T-cell (primary cell): ENCODE measurements at regions not wholly inside any gene's neighbourhood (a gene's known extent, or its start where the extent isn't known, plus 50 kb on each side); places are given as distances from the start of the nearest gene placed in this dataset.
A peak's percentile ranks its signal among the peaks of the same experiment; 100 is the strongest.
"Not testable (repeated sequence)": the region's sequence is repeated elsewhere in the genome, so short reads cannot be mapped to it uniquely, and the experiment has no call there.

Experiments
- ATAC-seq, 4 experiments: fragments of 200-7000 bp in 3 of 4; fragments of 150-1000 bp in 1 of 4; cut with Tn5 transposase; replicated peaks in 1 of 4; 1 replicate in 3 of 4; 2 replicates in 1 of 4; pipeline ENCODE4 v1.10.0; 2021; ENCODE audit warnings: moderate library complexity in 3 of 4, mild to moderate bottlenecking in 2 of 4, moderate number of reproducible peaks in 1 of 4
- CTCF ChIA-PET, 2 donors: fragments of 300-600 bp; sonication (Branson Sonifier 250); formaldehyde crosslinking; loops; one replicate each; lab custom pipeline; 2022; ENCODE audit warnings: antibody characterized with exemption in 2 of 2; lab: Charles Lee
- POLR2A ChIA-PET, 2 donors: fragments of 300-600 bp; sonication (Branson Sonifier 250); formaldehyde crosslinking; loops; one replicate each; lab custom pipeline; 2022; ENCODE audit warnings: antibody characterized with exemption in 2 of 2; lab: Charles Lee
- DNase-seq, 35 experiments: peaks; one replicate each; pipeline versions ENCODE4 v3.0.0 to v3.0.0-alpha.2; 2013 to 2023
- H3K27ac ChIP-seq: one replicate; pipeline ENCODE4 v1.5.1; 2013; ENCODE audit warnings: low read length
- H3K27me3 ChIP-seq, 2 experiments: replicated peaks in 1 of 2; 1 replicate in 1 of 2; 2 replicates in 1 of 2; pipeline versions ENCODE4 v1.6.1 to v1.7.0; 2013; ENCODE audit warnings: low read length in 1 of 2, mixed read lengths in 1 of 2; ENCODE audit not compliant: control insufficient read depth in 2 of 2, insufficient read depth in 2 of 2; ENCODE audit errors: extremely low read depth in 1 of 2
- H3K36me3 ChIP-seq, 2 donors: 1 replicate in 1 of 2; 2 replicates in 1 of 2; pipeline versions ENCODE4 v1.6.1 to v1.7.0; 2013; ENCODE audit warnings: low read length in 1 of 2; ENCODE audit not compliant: control insufficient read depth in 2 of 2, insufficient read depth in 1 of 2; ENCODE audit errors: extremely low read depth in 1 of 2
- H3K4me1 ChIP-seq, 2 experiments: 1 replicate in 1 of 2; 2 replicates in 1 of 2; pipeline versions ENCODE4 v1.6.1 to v1.7.0; 2013; ENCODE audit warnings: low read length in 2 of 2, mixed read lengths in 1 of 2; ENCODE audit not compliant: insufficient read depth in 2 of 2, control insufficient read depth in 1 of 2; ENCODE audit errors: extremely low read depth in 1 of 2
- H3K4me3 ChIP-seq, 2 donors: 1 replicate in 1 of 2; 2 replicates in 1 of 2; pipeline versions ENCODE4 v1.5.1 to v1.7.0; 2013; ENCODE audit warnings: mild to moderate bottlenecking in 2 of 2, low read length in 1 of 2, moderate library complexity in 1 of 2; ENCODE audit not compliant: control insufficient read depth in 1 of 2; ENCODE audit errors: extremely low read depth in 1 of 2
- H3K9me3 ChIP-seq: 2 replicates; pipeline ENCODE4 v1.7.0; 2013
- H3K27ac Mint-ChIP-seq, 2 donors: one replicate each; pipeline ENCODE4 v1.8.0; 2020 to 2021; ENCODE audit warnings: mild to moderate bottlenecking in 2 of 2, mixed read lengths in 2 of 2
- H3K27me3 Mint-ChIP-seq, 2 donors: one replicate each; pipeline ENCODE4 v1.8.0; 2021 to 2022; ENCODE audit warnings: mixed read lengths in 2 of 2
- H3K36me3 Mint-ChIP-seq: one replicate; pipeline ENCODE4 v1.8.0; 2021; ENCODE audit warnings: mixed read lengths
- H3K4me1 Mint-ChIP-seq, 3 donors: one replicate each; pipeline ENCODE4 v1.8.0; 2020 to 2022; ENCODE audit warnings: mixed read lengths in 3 of 3, mild to moderate bottlenecking in 1 of 3
- H3K4me3 Mint-ChIP-seq, 3 donors: one replicate each; pipeline ENCODE4 v1.8.0; 2020 to 2022; ENCODE audit warnings: mild to moderate bottlenecking in 3 of 3, mixed read lengths in 3 of 3, moderate library complexity in 3 of 3
- H3K9me3 Mint-ChIP-seq, 3 donors: one replicate each; pipeline ENCODE4 v1.8.0; 2020 to 2022; ENCODE audit warnings: mixed read lengths in 3 of 3
- WGBS: methylation state at CpG from one replicate; pipeline ENCODE4 v1.1.5; 2013; ENCODE audit warnings: missing lambda C conversion rate; ENCODE audit not compliant: insufficient coverage; 5-methylcytosine and 5-hydroxymethylcytosine counted together

DNA sequence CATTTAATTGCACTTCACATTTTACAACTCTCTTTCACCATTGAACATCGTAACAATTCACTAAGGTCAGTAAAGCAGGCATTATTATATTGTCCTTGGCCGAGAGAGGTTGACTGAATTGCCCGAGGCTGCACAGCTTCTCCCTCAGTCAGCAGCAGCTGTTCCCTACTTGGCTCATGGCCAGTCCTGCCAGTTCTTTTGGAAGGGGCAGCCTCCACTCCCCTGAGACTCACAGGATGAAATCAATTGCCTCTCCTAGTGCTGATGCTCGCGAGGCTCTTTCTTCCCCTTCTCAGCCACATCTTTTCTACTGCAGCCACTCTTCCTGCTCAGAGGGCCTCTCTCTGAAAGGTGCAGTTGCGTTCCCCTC, 79.9 kb upstream of the KCNA1 start:
- WGBS: 4% methylated on average over 4 of the region's 6 CpGs
- Mint-ChIP-seq H3K27me3 (no peaks in the 10 kb centered on the region), H3K4me3 (peak overlapping the region; percentile 54 to 63 (median 55)), H3K4me1 (peaks cover 58 to 67% (median 63%) of the 10 kb centered on the region in 3 donors), H3K36me3 (no peaks in the 10 kb centered on the region), H3K27ac (peak overlapping the region; percentile 78 to 81), H3K9me3 (peaks cover 0 to 3% (median 0%) of the 10 kb centered on the region in 3 donors)
- Histone ChIP-seq H3K9me3 (no peaks in the 10 kb centered on the region), H3K4me3 (peak overlapping the region in 1 of 2 donors; percentile 17), H3K36me3 (no peaks in the 10 kb centered on the region), H3K4me1 (peaks cover 41 to 50% of the 10 kb centered on the region in 2 experiments), H3K27ac (peak overlapping the region; percentile 31), H3K27me3 (no peaks in the 10 kb centered on the region)
- DNase-seq (no peak), ATAC-seq (peak in 2 of 4 experiments; percentile 4 to 19)
- POLR2A ChIA-PET: no interaction called here
- CTCF ChIA-PET: no interaction called here

- Mint-ChIP-seq H3K27me3 (no peaks in the 10 kb centered on the region), H3K9me3 (peaks cover 0 to 3% (median 0%) of the 10 kb centered on the region in 3 donors), H3K36me3 (no peaks in the 10 kb centered on the region), H3K4me1 (peaks cover 49 to 57% (median 54%) of the 10 kb centered on the region in 3 donors), H3K27ac (peak overlapping the region in 1 of 2 donors; percentile 55), H3K4me3 (peak overlapping the region in 2 of 3 donors; percentile 55 to 63)
- ATAC-seq: no peak
- DNase-seq: no peak
- Histone ChIP-seq H3K4me1 (peaks cover 35 to 46% of the 10 kb centered on the region in 2 experiments), H3K4me3 (no peak overlapping the region), H3K9me3 (no peaks in the 10 kb centered on the region), H3K36me3 (no peaks in the 10 kb centered on the region), H3K27ac (no peak overlapping the region), H3K27me3 (no peaks in the 10 kb centered on the region)
- ChIA-PET CTCF (interaction anchor here in 1 of 2 donors (1.1 kb wide), 1 partner anchor 27 kb away, joined by 4 read pairs; no protein-coding TSS in a partner anchor), POLR2A (no interaction called here)
- 60% methylated on average over 2 of the region's 18 CpGs for WGBS
Measured at GRCh38 chr12:4830556-4831210, 79.0 kb upstream of the KCNA1 start.

DNA sequence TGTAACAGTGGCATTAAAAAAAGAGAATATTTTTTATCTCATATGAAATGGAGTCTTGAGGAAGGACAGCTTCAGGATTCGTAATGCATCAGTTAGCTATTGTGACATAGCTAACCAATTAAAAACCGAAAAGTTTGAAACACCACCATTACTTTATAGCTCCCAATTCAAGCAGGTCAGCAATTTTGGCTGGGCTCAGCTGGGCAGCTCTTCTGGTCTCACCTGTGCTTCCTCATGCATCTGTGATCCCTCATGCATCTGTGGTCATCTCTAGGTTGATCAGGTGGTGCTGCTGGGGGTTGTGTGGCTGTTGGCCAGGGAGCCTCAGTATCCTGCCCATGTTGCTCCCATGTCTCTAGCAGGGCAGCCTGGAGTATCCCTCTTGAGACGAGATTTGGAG, 76.7 kb upstream of the KCNA1 start:
- no peak for DNase-seq
- Mint-ChIP-seq H3K27me3 (peaks cover 3% of the 10 kb centered on the region in 2 donors), H3K27ac (no peak overlapping the region), H3K4me3 (no peak overlapping the region), H3K9me3 (peaks cover 0 to 3% (median 0%) of the 10 kb centered on the region in 3 donors), H3K4me1 (peaks cover 39 to 44% (median 40%) of the 10 kb centered on the region in 3 donors), H3K36me3 (no peaks in the 10 kb centered on the region)
- POLR2A ChIA-PET: no interaction called here
- peaks cover 0 to 4% of the 10 kb centered on the region in 2 experiments for H3K27me3 ChIP-seq
- 100% methylated on average over 1 of the region's 3 CpGs for WGBS
- CTCF ChIA-PET: no interaction called here
- H3K4me1 ChIP-seq: peaks cover 21 to 27% of the 10 kb centered on the region in 2 experiments
- ATAC-seq: no peak
- no peak overlapping the region for H3K4me3 ChIP-seq
- no peaks in the 10 kb centered on the region for H3K36me3 ChIP-seq
- H3K27ac ChIP-seq: no peak overlapping the region
- no peaks in the 10 kb centered on the region for H3K9me3 ChIP-seq

GRCh38 chr12:4833524-4833923, 76.2 kb upstream of the KCNA1 start:
- peaks cover 34 to 39% (median 36%) of the 10 kb centered on the region in 3 donors for H3K4me1 Mint-ChIP-seq
- peaks cover 3% of the 10 kb centered on the region in 2 donors for H3K27me3 Mint-ChIP-seq
- H3K36me3 Mint-ChIP-seq: no peaks in the 10 kb centered on the region
- 100% methylated on average over 1 of the region's 3 CpGs for WGBS
- Histone ChIP-seq H3K27ac (no peak overlapping the region), H3K27me3 (peaks cover 0 to 4% of the 10 kb centered on the region in 2 experiments), H3K4me1 (peaks cover 17 to 25% of the 10 kb centered on the region in 2 experiments), H3K36me3 (no peaks in the 10 kb centered on the region), H3K4me3 (no peak overlapping the region), H3K9me3 (no peaks in the 10 kb centered on the region)
- CTCF ChIA-PET: interaction anchor here in 1 of 2 donors (0.7 kb wide), 1 partner anchor 8 kb away, joined by 4 read pairs; no protein-coding TSS in a partner anchor
- POLR2A ChIA-PET: no interaction called here
- no peak overlapping the region for H3K27ac Mint-ChIP-seq
- H3K4me3 Mint-ChIP-seq: no peak overlapping the region
- no peak for DNase-seq
- ATAC-seq: no peak
- H3K9me3 Mint-ChIP-seq: peaks cover 0 to 3% (median 0%) of the 10 kb centered on the region in 3 donors

DNA sequence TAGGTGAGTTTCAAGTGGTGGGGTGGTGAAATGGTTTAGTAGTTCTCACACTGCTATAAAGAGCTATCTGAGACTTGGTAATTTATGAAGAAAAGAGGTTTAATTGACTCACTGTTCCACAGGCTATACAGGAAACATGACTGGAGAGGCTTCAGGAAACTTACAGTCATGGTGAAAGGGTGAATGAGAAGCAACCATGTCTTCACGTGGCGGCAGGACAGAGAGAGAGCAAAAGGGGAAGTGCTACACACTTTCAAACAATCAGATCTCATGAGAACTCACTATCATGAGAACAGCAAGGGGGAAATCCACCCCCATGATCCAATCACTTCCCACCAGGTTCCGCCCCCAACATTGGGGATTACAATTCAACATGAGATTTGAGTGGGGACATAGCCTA, 67.3 kb upstream of the KCNA1 start:
- H3K36me3 ChIP-seq, H3K9me3 ChIP-seq, H3K4me1 Mint-ChIP-seq, H3K4me1 ChIP-seq, H3K4me3 Mint-ChIP-seq, H3K9me3 Mint-ChIP-seq, ATAC-seq, H3K27me3 ChIP-seq, DNase-seq, H3K27ac Mint-ChIP-seq, H3K36me3 Mint-ChIP-seq, H3K4me3 ChIP-seq, H3K27ac ChIP-seq, POLR2A ChIA-PET: not testable (repeated sequence)
- CTCF ChIA-PET: interaction anchor here (0.6 to 0.7 kb wide), 2 partner anchors 16 to 1503 kb away, joined by 3 to 4 read pairs; no protein-coding TSS in a partner anchor
- peaks cover 11% of the 10 kb centered on the region in 2 donors for H3K27me3 Mint-ChIP-seq
- no CpG with 5 or more reads among the region's 3 CpGs for WGBS

GRCh38 chr12:4843907-4844306, 65.8 kb upstream of the KCNA1 start:
- CTCF ChIA-PET: no interaction called here
- 83% methylated on average over 2 of the region's 4 CpGs for WGBS

More at GRCh38 chr12:4843907-4844306, 65.8 kb upstream of the KCNA1 start:
- H3K36me3 Mint-ChIP-seq: no peaks in the 10 kb centered on the region
- no peak overlapping the region for H3K27ac Mint-ChIP-seq
- no peaks in the 10 kb centered on the region for H3K27me3 ChIP-seq
- no peaks in the 10 kb centered on the region for H3K9me3 Mint-ChIP-seq
- no peak overlapping the region for H3K27ac ChIP-seq
- H3K4me3 Mint-ChIP-seq: no peak overlapping the region
- H3K4me1 Mint-ChIP-seq: no peaks in the 10 kb centered on the region
- POLR2A ChIA-PET: no interaction called here
- peaks cover 8 to 11% of the 10 kb centered on the region in 2 donors for H3K27me3 Mint-ChIP-seq
- H3K4me1 ChIP-seq: no peaks in the 10 kb centered on the region
- DNase-seq (no peak), ATAC-seq (no peak)
- no peak overlapping the region for H3K4me3 ChIP-seq
- H3K36me3 ChIP-seq: no peaks in the 10 kb centered on the region
- H3K9me3 ChIP-seq: no peaks in the 10 kb centered on the region
